ENCODE measurements at regions not wholly inside any gene's neighbourhood (a gene's known extent, or its start where the extent isn't known, plus 50 kb on each side); places are given as distances from the start of the nearest gene placed in this dataset.

DNA sequence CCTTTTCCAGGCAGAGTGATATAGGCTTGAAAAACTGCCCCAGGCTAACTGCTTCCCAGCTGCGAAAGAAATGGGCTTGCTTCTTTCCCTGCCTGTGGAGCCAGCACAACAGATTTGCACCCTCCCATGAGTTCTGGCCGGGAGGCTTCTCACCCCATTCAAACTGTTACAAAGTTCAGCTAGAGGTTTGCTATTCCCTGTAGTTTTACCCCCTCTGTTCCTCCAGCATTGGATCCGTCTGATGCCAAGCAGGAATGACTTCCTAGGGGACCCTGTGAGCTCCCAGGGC lies 87.6 kb upstream of the NDST4 start:
- TF ChIP-seq POLR2AphosphoS5 (IDR thresholded peaks at IDR 0.05; ENCODE audit: insufficient read depth in 1 of 2, low read depth in 1 of 2) (no peak), POLR2A (IDR thresholded peaks at IDR 0.05) (no peak), CTCF (IDR thresholded peaks at IDR 0.05) (no peak)

Data from vagina (tissue), 2 donors.